ENCODE measurements at regions not wholly inside any gene's neighbourhood (a gene's known extent, or its start where the extent isn't known, plus 50 kb on each side); places are given as distances from the start of the nearest gene placed in this dataset.
A peak's percentile ranks its signal among the peaks of the same experiment; 100 is the strongest.

DNA sequence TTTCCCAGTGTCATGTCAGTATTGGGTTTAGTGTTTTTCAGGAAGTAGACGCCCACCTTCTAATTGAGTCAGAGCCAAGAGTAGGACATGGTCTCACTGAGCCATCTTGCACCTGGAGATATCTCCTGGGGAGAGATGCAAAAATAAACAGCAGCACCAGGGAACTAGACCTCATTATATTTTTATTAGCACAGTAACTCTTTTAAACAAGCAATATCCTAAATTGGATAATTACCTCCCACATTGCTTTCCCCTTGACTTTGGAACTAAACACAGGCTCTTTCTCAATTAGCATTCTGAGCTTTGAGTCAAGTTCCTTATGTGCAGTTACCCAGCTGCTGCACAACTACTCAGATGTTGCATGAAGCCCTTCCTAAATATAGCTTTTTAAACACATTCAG, 175.4 kb downstream of the IBTK start:
- H3K36me3 ChIP-seq (ENCODE audit: control insufficient read depth, insufficient read depth, low read length, severe bottlenecking), result no peaks in the 10 kb centered on the region
- no peak overlapping the region for H3K9ac ChIP-seq (ENCODE audit: low read length)
- H3K4me3 ChIP-seq (ENCODE audit: low read length), result no peak overlapping the region
- DNase-seq (ENCODE audit: low read depth), result peak; percentile 36
- H3K9me3 ChIP-seq (ENCODE audit: control insufficient read depth, low read length), result no peaks in the 10 kb centered on the region
- peaks cover 24% of the 10 kb centered on the region for H3K4me1 ChIP-seq (ENCODE audit: control insufficient read depth, insufficient read depth, low read length)
- H3K27me3 ChIP-seq (replicated peaks; ENCODE audit: control insufficient read depth, insufficient read depth, low read length), result no peaks in the 10 kb centered on the region

DNA sequence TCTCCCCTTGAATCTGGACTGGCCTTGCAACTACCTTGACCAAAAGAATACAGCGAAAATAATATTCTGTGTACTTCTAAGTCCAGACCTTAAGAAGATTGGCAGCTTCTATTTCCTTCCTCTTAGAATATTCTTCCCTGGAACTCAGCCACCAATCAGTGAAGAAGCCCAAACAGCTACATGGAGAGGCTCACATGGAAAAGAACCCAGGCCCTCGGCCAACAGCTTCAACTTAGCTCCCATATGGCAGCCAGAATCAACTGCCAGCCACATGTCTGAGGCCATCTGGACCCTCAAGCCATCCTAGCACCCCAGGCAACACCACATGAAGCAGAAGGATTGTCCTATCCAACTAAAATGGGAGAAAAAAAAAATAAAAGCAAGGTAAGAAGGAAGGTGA, 178.8 kb downstream of the IBTK start:
- no peaks in the 10 kb centered on the region for H3K9me3 ChIP-seq (ENCODE audit: control insufficient read depth, low read length)

DNA sequence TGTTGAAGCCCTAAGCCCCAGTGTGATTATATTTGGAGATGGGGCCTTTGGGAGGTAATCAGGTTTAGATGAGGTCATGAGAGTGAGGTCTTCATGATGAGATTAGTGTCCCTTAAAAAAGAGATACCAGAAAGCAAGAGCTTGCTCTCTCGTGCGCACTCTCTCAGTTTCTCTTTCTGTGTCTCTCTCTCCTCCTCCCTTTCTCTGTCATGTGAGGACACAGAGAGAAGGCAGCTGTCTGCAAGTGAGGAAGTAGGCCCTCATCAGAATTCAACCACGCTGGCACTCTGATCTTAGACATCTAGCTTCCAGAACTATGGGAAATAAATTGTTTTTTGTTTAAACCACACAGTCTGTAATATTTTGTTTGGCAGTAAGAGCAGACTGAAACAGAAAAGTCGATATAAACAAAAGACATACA, 180.5 kb downstream of the IBTK start:
- no peak for DNase-seq (ENCODE audit: low read depth)
- Histone ChIP-seq H3K4me3 (ENCODE audit: low read length) (no peak overlapping the region), H3K4me1 (ENCODE audit: control insufficient read depth, insufficient read depth, low read length) (peaks cover 1% of the 10 kb centered on the region), H3K27me3 (replicated peaks; ENCODE audit: control insufficient read depth, insufficient read depth, low read length) (no peaks in the 10 kb centered on the region), H3K36me3 (ENCODE audit: control insufficient read depth, insufficient read depth, low read length, severe bottlenecking) (no peaks in the 10 kb centered on the region), H3K9ac (ENCODE audit: low read length) (no peak overlapping the region), H3K9me3 (ENCODE audit: control insufficient read depth, low read length) (no peaks in the 10 kb centered on the region)

More for the DNA sequence above, 178.8 kb downstream of the IBTK start:
- Histone ChIP-seq H3K9ac (ENCODE audit: low read length) (no peak overlapping the region), H3K4me1 (ENCODE audit: control insufficient read depth, insufficient read depth, low read length) (peaks cover 10% of the 10 kb centered on the region), H3K27me3 (replicated peaks; ENCODE audit: control insufficient read depth, insufficient read depth, low read length) (no peaks in the 10 kb centered on the region), H3K4me3 (ENCODE audit: low read length) (no peak overlapping the region), H3K36me3 (ENCODE audit: control insufficient read depth, insufficient read depth, low read length, severe bottlenecking) (no peaks in the 10 kb centered on the region)
- no peak for DNase-seq (ENCODE audit: low read depth)

DNA sequence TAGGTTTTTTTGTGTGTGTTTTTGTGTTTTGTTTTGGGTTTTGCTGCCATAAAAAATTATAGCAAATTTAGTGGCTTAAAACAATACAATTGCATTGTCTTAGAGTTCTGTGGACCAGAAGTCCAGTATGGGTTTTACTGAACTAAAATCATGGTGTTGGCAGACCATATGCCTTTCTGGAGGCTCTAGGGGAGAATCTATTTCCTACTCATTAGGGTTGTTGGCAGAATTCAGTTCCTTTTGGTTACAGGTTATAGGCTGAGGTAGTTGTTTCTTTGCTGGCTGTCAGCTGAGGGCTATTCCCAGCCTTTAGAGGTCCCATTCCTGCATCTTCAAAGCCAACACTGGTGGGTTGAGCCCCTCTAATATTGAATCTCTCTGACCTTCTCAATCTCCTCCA, 181.3 kb downstream of the IBTK start:
- no peaks in the 10 kb centered on the region for H3K9me3 ChIP-seq (ENCODE audit: control insufficient read depth, low read length)
- H3K9ac ChIP-seq (ENCODE audit: low read length), result no peak overlapping the region
- H3K4me1 ChIP-seq (ENCODE audit: control insufficient read depth, insufficient read depth, low read length), result no peaks in the 10 kb centered on the region
- no peaks in the 10 kb centered on the region for H3K27me3 ChIP-seq (replicated peaks; ENCODE audit: control insufficient read depth, insufficient read depth, low read length)
- no peak for DNase-seq (ENCODE audit: low read depth)
- no peak overlapping the region for H3K4me3 ChIP-seq (ENCODE audit: low read length)
- H3K36me3 ChIP-seq (ENCODE audit: control insufficient read depth, insufficient read depth, low read length, severe bottlenecking), result no peaks in the 10 kb centered on the region

DNA sequence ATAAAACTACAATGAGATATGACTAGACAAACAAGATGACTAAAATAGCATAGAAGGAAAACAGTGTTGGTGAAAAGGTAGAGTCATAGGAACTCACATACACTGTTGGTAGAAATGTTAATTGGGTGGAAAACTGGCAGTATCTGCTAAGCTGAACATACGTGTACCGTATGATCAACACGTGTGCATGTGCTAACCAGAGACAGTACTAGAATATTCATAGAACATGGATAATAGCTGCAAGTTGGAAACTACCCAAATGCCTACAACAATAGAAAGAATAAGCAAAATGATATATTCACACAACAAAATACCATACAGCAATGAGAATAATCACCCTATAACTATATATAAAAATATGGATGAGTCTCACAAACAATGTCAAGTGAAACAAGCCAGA, 184.0 kb downstream of the IBTK start:
- no peaks in the 10 kb centered on the region for H3K9me3 ChIP-seq (ENCODE audit: control insufficient read depth, low read length)
- H3K27me3 ChIP-seq (replicated peaks; ENCODE audit: control insufficient read depth, insufficient read depth, low read length), result no peaks in the 10 kb centered on the region
- H3K4me3 ChIP-seq (ENCODE audit: low read length), result no peak overlapping the region
- H3K36me3 ChIP-seq (ENCODE audit: control insufficient read depth, insufficient read depth, low read length, severe bottlenecking), result no peaks in the 10 kb centered on the region
- H3K9ac ChIP-seq (ENCODE audit: low read length), result no peak overlapping the region
- DNase-seq (ENCODE audit: low read depth), result no peak
- no peaks in the 10 kb centered on the region for H3K4me1 ChIP-seq (ENCODE audit: control insufficient read depth, insufficient read depth, low read length)

DNA sequence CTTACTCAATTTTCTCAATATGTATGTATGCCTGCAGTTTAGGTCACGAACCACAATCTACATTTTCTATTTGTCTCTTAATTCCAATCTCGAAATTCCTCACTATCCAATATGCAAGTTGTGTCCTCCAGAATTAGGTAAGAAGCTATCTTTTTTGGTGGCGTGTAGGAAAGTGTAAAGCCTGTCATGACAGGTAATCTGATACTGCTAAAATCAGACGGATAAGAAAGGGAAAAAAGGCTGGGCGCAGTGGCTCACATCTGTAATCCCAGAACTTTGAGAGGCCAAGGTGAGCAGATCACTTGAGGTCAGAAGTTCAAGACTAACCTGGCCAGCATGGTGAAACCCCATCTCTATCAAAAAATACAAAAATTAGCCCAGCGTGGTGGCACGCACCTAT, 185.3 kb downstream of the IBTK start:
- Histone ChIP-seq H3K9ac (ENCODE audit: low read length) (no peak overlapping the region), H3K9me3 (ENCODE audit: control insufficient read depth, low read length) (no peaks in the 10 kb centered on the region), H3K27me3 (replicated peaks; ENCODE audit: control insufficient read depth, insufficient read depth, low read length) (no peaks in the 10 kb centered on the region), H3K36me3 (ENCODE audit: control insufficient read depth, insufficient read depth, low read length, severe bottlenecking) (no peaks in the 10 kb centered on the region), H3K4me1 (ENCODE audit: control insufficient read depth, insufficient read depth, low read length) (peaks cover 12% of the 10 kb centered on the region), H3K4me3 (ENCODE audit: low read length) (no peak overlapping the region)
- DNase-seq (ENCODE audit: low read depth), result no peak

DNA sequence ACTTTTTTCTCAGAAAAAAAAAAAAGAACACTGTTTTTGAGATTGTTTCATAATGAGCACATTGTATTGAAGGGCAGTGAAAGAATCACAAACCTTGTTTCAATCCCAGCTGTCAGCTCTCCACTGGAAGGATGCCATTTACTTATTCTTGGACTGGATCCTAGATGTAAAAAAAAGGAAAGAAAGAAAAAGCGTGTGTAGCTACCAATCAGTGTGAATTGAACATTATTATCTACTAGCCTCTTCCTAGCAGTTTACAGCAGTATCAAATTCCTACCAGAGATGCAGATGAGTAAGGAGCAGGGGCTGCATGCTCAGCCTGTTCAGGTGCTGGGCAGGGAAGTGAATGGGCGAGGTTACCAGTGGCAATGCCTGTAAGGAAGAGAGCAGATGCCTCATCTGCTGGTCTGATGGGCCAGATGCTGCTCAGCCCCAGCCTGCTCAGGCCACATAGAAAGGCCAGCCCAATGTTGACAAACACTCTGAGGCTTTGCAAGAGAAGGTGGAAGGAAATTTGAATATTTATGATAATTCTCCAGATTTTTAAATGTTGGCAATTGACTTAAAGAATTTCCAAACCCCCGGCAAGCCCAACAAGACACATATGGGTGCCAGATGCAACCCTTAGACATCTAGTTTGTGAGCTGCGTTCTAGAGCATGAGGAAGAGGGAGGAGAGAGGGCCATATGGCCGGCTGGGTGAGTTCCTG, 189.5 kb downstream of the IBTK start:
- peak overlapping the region; percentile 19 for H3K9ac ChIP-seq (ENCODE audit: low read length)
- peaks cover 18% of the 10 kb centered on the region for H3K4me1 ChIP-seq (ENCODE audit: control insufficient read depth, insufficient read depth, low read length)
- peak; percentile 70 for DNase-seq (ENCODE audit: low read depth)
- H3K9me3 ChIP-seq (ENCODE audit: control insufficient read depth, low read length), result no peaks in the 10 kb centered on the region
- H3K27me3 ChIP-seq (replicated peaks; ENCODE audit: control insufficient read depth, insufficient read depth, low read length), result no peaks in the 10 kb centered on the region
- peak overlapping the region; percentile 29 for H3K4me3 ChIP-seq (ENCODE audit: low read length)
- H3K36me3 ChIP-seq (ENCODE audit: control insufficient read depth, insufficient read depth, low read length, severe bottlenecking), result no peaks in the 10 kb centered on the region

DNA sequence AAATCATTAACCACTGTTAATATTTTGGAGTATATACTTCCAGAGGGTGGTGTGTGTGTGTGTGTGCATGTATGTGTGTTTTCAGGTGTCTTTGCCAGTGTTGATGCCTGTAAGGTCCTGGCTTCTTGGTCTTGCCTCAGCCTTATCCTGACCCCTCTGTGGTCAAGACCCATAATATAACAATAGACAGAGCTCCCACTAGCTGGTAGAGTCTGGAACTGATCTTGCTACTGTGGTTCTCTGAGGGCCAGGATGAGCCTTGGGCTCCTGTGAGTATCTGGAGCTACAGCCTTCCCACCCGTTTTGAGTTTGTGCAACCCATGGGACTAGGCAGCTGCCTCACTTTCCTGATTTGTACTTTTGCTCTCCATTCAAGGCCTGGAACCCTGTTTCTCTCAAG, 191.0 kb downstream of the IBTK start:
- H3K27me3 ChIP-seq (replicated peaks; ENCODE audit: control insufficient read depth, insufficient read depth, low read length), result no peaks in the 10 kb centered on the region
- H3K36me3 ChIP-seq (ENCODE audit: control insufficient read depth, insufficient read depth, low read length, severe bottlenecking), result no peaks in the 10 kb centered on the region
- H3K9me3 ChIP-seq (ENCODE audit: control insufficient read depth, low read length), result no peaks in the 10 kb centered on the region
- peaks cover 18% of the 10 kb centered on the region for H3K4me1 ChIP-seq (ENCODE audit: control insufficient read depth, insufficient read depth, low read length)
- no peak overlapping the region for H3K9ac ChIP-seq (ENCODE audit: low read length)
- DNase-seq (ENCODE audit: low read depth), result no peak
- no peak overlapping the region for H3K4me3 ChIP-seq (ENCODE audit: low read length)

DNA sequence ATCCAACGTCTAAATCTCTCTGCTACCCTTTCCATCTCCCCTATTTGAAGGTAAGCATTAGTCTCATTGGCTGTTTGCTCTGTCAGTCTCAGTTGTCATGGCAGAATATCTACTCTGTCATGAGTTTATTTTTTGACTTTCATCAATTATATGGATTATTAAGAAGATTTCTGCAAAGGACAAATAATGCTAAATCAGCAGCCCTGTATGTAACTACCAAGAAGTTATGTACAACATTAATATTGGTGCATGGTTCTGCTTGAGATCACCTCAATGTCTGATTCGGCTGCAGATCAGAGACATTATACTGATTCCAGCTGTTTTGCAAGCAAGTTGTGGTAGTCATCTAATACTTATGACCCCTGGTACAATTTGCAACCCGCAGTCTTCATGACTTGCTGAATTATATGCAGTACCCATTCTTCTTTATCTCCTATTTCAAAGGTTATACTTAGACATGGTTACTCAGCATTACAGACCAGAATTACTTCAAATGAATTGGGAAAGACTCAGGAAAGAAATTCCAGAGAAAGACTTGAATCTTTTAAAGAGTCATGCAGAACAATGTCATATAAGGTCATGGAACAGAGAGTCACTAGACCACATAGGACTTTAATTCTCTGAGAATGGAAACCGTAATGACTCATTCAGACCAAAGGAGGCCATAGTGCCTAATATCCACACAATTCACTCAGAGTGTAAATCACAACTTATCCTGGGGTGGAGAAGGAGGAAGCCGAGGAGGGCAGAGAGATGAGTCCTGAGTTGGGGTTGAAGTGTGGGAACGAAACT, 201.4 kb downstream of the IBTK start:
- H3K27me3 ChIP-seq (replicated peaks; ENCODE audit: control insufficient read depth, insufficient read depth, low read length), result no peaks in the 10 kb centered on the region
- H3K4me3 ChIP-seq (ENCODE audit: low read length), result peak overlapping the region; percentile 39
- H3K9ac ChIP-seq (ENCODE audit: low read length), result peak overlapping the region; percentile 49
- peaks cover 2% of the 10 kb centered on the region for H3K9me3 ChIP-seq (ENCODE audit: control insufficient read depth, low read length)
- DNase-seq (ENCODE audit: low read depth), result peak; percentile 69
- H3K36me3 ChIP-seq (ENCODE audit: control insufficient read depth, insufficient read depth, low read length, severe bottlenecking), result no peaks in the 10 kb centered on the region
- peaks cover 24% of the 10 kb centered on the region for H3K4me1 ChIP-seq (ENCODE audit: control insufficient read depth, insufficient read depth, low read length)

DNA sequence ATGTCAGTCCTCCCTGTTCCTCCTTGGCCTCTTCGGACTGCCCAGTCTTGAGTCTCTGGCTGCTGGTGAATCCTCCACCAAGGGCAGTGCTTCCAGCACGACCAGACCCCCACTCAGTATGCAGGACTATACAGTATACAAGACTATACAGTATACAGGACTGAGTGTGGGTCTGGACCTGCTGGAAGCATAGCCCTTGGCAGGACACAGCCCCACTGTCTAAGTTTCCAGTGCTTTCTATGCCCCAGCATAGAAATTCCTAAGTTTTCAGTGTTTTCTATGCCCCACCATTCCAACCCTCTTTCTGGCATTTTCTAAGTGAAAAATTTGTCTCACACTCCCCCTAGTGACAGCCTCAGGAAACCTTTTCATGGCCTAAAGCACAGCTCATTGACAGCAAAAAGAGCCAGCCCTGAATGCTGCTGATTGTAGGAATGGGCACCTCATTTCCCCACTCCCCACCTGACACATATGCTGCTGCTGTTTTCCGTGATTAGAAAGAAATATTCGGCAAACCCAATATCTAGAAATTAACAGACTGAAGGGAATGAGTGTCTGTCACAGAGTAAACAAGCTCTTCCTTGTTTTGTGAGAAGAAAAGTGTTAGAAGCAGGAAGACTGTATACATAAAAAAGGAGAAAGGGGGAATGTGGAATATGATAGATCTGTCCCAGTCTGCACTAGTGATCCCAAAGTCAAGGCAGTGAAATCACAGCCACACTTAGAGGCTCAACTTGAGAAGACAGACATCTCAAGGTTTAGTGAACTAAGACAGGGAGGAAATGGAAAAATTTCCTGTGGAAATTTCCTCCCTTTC, 206.9 kb downstream of the IBTK start:
- no peaks in the 10 kb centered on the region for H3K27me3 ChIP-seq (replicated peaks; ENCODE audit: control insufficient read depth, insufficient read depth, low read length)
- H3K4me3 ChIP-seq (ENCODE audit: low read length), result no peak overlapping the region
- H3K36me3 ChIP-seq (ENCODE audit: control insufficient read depth, insufficient read depth, low read length, severe bottlenecking), result no peaks in the 10 kb centered on the region
- peaks cover 15% of the 10 kb centered on the region for H3K4me1 ChIP-seq (ENCODE audit: control insufficient read depth, insufficient read depth, low read length)
- peak overlapping the region; percentile 55 for H3K9ac ChIP-seq (ENCODE audit: low read length)
- DNase-seq (ENCODE audit: low read depth), result peak; percentile 87
- no peaks in the 10 kb centered on the region for H3K9me3 ChIP-seq (ENCODE audit: control insufficient read depth, low read length)

DNA sequence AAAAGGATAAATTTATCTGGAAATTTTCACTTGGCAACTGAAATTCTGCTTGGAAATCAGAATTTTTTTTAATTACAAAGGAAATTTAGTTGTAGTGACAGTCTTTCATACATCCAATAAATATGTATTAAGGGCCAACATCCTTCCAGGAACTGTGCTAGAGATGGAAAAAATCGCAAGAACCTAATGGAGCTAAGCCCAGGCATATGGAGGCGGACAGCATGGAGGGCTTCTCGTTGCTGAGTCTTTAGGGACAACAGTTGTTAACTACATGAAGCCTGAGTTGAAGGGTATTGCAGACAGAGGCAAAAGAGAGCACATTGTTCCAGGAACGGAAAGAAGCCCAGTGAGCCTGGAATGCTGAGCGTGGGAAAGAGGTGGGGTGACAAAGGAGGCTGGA, 208.9 kb downstream of the IBTK start:
- H3K4me3 ChIP-seq (ENCODE audit: low read length), result no peak overlapping the region
- no peak for DNase-seq (ENCODE audit: low read depth)
- no peaks in the 10 kb centered on the region for H3K27me3 ChIP-seq (replicated peaks; ENCODE audit: control insufficient read depth, insufficient read depth, low read length)
- H3K36me3 ChIP-seq (ENCODE audit: control insufficient read depth, insufficient read depth, low read length, severe bottlenecking), result no peaks in the 10 kb centered on the region
- H3K9ac ChIP-seq (ENCODE audit: low read length), result no peak overlapping the region
- no peaks in the 10 kb centered on the region for H3K9me3 ChIP-seq (ENCODE audit: control insufficient read depth, low read length)
- H3K4me1 ChIP-seq (ENCODE audit: control insufficient read depth, insufficient read depth, low read length), result peaks cover 21% of the 10 kb centered on the region

Measured in adipocyte (in vitro differentiated cells).